Middle frontal gyrus (tissue), 1 donor: ENCODE measurements at regions not wholly inside any gene's neighbourhood (a gene's known extent, or its start where the extent isn't known, plus 50 kb on each side); places are given as distances from the start of the nearest gene placed in this dataset.
"Not testable (repeated sequence)": the region's sequence is repeated elsewhere in the genome, so short reads cannot be mapped to it uniquely, and the experiment has no call there.

Source experiments
- DNase-seq: peaks from one replicate; pipeline ENCODE4 v3.0.0-alpha.2; 2015; ENCODE audit warnings: low spot score; ENCODE audit errors: extremely low spot score

GRCh38 chr6:100322886-100323285 is 141.8 kb downstream of the SIM1 start:
- DNase-seq = no peak

- DNase-seq = no peak
These were observed 144.0 kb downstream of the SIM1 start for GRCh38 chr6:100320686-100321085.

GRCh38 chr6:100317031-100317430 is 147.7 kb downstream of the SIM1 start:
- DNase-seq = no peak

GRCh38 chr6:100314186-100314585 is 150.5 kb downstream of the SIM1 start:
- DNase-seq = no peak

GRCh38 chr6:100311707-100312251 is 152.9 kb downstream of the SIM1 start:
- no peak for DNase-seq

GRCh38 chr6:100309174-100309573 is 155.5 kb downstream of the SIM1 start:
- DNase-seq = no peak

- DNase-seq = no peak
These were observed 157.2 kb downstream of the SIM1 start for GRCh38 chr6:100307561-100307960.

- DNase-seq = no peak
These were observed 159.4 kb downstream of the SIM1 start for GRCh38 chr6:100305209-100305869.

- DNase-seq = no peak
These were observed 160.1 kb downstream of the SIM1 start for GRCh38 chr6:100304575-100304974.

GRCh38 chr6:100301731-100302130 is 163.0 kb downstream of the SIM1 start:
- no peak for DNase-seq

GRCh38 chr6:100300221-100300736 is 164.4 kb downstream of the SIM1 start:
- DNase-seq = no peak

- no peak for DNase-seq
These were observed 167.7 kb downstream of the SIM1 start for GRCh38 chr6:100296810-100297544.

GRCh38 chr6:100295172-100295571 is 169.5 kb downstream of the SIM1 start:
- DNase-seq = not testable (repeated sequence)

GRCh38 chr6:100289285-100289684 is 175.4 kb downstream of the SIM1 start:
- no peak for DNase-seq

- no peak for DNase-seq
These were observed 176.4 kb downstream of the SIM1 start for GRCh38 chr6:100288311-100288710.

GRCh38 chr6:100283285-100283684 is 181.4 kb downstream of the SIM1 start:
- DNase-seq = no peak

- no peak for DNase-seq
These were observed 183.2 kb downstream of the SIM1 start for GRCh38 chr6:100281471-100281901.

- DNase-seq = no peak
These were observed 188.2 kb downstream of the SIM1 start for GRCh38 chr6:100276311-100277057.

- DNase-seq = no peak
These were observed 190.6 kb downstream of the SIM1 start for GRCh38 chr6:100274147-100274546.

GRCh38 chr6:100271625-100272024 is 193.1 kb downstream of the SIM1 start:
- no peak for DNase-seq

GRCh38 chr6:100271202-100271601 is 193.5 kb downstream of the SIM1 start:
- no peak for DNase-seq

GRCh38 chr6:100269189-100269588 is 195.5 kb downstream of the SIM1 start:
- no peak for DNase-seq
